ENCODE measurements at regions not wholly inside any gene's neighbourhood (a gene's known extent, or its start where the extent isn't known, plus 50 kb on each side); places are given as distances from the start of the nearest gene placed in this dataset.

DNA sequence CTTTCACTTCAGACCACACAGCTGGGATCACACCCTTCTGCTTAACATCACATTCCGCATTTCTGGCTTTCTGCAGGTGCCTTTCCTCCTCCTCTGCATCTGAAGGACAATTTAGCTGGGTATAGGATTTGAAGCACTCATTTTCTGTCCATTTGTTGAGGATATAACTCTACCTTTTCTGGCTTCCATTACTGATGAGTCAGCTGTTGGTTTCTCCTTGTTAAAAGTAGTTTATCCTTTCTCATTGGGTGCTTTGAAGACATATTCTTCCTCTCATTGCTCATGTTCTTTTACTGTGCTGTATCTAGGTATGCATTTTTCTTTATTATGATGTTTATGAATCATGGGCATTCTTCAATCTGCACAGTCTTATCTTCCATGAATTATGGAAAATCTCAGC, 199.3 kb upstream of the SOX1 start:
- peaks cover 0 to 13% of the 10 kb centered on the region in 2 donors for H3K27me3 ChIP-seq
- TF ChIP-seq, protein P1, sequence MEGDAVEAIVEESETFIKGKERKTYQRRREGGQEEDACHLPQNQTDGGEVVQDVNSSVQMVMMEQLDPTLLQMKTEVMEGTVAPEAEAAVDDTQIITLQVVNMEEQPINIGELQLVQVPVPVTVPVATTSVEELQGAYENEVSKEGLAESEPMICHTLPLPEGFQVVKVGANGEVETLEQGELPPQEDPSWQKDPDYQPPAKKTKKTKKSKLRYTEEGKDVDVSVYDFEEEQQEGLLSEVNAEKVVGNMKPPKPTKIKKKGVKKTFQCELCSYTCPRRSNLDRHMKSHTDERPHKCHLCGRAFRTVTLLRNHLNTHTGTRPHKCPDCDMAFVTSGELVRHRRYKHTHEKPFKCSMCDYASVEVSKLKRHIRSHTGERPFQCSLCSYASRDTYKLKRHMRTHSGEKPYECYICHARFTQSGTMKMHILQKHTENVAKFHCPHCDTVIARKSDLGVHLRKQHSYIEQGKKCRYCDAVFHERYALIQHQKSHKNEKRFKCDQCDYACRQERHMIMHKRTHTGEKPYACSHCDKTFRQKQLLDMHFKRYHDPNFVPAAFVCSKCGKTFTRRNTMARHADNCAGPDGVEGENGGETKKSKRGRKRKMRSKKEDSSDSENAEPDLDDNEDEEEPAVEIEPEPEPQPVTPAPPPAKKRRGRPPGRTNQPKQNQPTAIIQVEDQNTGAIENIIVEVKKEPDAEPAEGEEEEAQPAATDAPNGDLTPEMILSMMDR (IDR thresholded peaks at IDR 0.05): no peak
- H3K4me3 ChIP-seq: no peak overlapping the region
- no peaks in the 10 kb centered on the region for H3K4me1 ChIP-seq
- DNase-seq (no peak), ATAC-seq (no peak)
- H3K9me3 ChIP-seq: no peaks in the 10 kb centered on the region
- intact Hi-C loops (cut with DNase I): no loop called here
- no peaks in the 10 kb centered on the region for H3K36me3 ChIP-seq
- no peak overlapping the region for H3K27ac ChIP-seq

DNA sequence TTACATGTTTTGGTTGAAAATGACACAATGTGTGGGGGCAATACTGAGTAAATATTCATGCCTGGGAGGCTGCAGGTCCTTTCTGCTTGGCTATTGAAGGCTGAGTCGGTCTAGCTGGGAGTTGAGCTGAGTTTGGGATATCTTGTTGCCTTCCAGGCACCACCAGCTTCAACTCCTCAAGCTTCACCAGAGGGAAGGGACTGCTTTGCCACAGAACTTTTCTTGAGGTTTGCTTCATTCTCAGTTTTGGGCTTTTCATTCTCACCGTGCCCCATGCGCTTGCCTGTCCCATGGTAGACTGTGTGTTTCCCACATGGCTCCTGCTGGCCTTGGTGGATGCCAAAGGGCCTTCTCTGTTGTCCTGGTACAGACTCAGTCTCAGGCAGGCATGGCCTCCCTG, 198.2 kb upstream of the SOX1 start:
- DNase-seq (no peak), ATAC-seq (no peak)
- Histone ChIP-seq H3K9me3 (no peaks in the 10 kb centered on the region), H3K36me3 (no peaks in the 10 kb centered on the region), H3K27me3 (peaks cover 0 to 13% of the 10 kb centered on the region in 2 donors), H3K4me1 (no peaks in the 10 kb centered on the region), H3K27ac (no peak overlapping the region), H3K4me3 (no peak overlapping the region)
- intact Hi-C loops (cut with DNase I): no loop called here
- TF ChIP-seq, protein P1 (IDR thresholded peaks at IDR 0.05): no peak

DNA sequence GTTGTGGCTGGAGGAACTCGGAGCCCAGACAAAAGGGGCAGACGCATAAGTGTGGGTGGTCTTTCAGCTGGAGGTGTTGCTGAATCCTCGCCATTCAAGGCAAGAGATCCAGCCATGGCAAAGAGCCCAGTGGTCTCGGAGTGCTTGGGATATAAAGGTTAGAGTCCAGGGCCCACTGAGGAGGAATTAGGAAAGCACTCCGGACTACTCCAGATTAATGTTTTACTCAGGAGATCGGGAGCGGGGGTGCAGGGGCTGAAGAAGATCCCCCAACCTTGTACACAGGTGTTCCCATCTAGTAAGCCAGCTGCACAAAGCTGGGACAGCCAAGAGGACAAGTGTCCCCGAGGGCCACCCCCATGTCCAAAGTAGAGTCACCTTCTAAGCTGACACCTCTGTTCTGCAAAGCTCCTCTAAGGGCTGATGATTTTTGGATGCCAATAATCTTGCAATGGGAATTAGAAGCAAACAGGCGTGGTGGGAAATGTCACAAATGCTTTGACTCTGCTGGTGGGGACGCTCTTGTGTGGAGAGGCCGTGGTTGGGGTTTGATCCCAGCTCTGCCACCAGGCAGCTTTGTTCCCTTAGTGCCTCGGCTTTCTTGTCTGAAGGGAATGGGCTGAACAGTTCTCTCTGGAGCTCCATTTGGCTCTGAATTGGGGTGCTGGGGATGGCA, 194.3 kb upstream of the SOX1 start:
- DNase-seq (no peak), ATAC-seq (no peak)
- intact Hi-C loops (cut with DNase I): no loop called here
- no peaks in the 10 kb centered on the region for H3K9me3 ChIP-seq
- peaks cover 0 to 13% of the 10 kb centered on the region in 2 donors for H3K27me3 ChIP-seq
- H3K4me3 ChIP-seq: no peak overlapping the region
- TF ChIP-seq, protein P1 (IDR thresholded peaks at IDR 0.05): no peak
- no peak overlapping the region for H3K27ac ChIP-seq
- H3K4me1 ChIP-seq: no peaks in the 10 kb centered on the region
- no peaks in the 10 kb centered on the region for H3K36me3 ChIP-seq

DNA sequence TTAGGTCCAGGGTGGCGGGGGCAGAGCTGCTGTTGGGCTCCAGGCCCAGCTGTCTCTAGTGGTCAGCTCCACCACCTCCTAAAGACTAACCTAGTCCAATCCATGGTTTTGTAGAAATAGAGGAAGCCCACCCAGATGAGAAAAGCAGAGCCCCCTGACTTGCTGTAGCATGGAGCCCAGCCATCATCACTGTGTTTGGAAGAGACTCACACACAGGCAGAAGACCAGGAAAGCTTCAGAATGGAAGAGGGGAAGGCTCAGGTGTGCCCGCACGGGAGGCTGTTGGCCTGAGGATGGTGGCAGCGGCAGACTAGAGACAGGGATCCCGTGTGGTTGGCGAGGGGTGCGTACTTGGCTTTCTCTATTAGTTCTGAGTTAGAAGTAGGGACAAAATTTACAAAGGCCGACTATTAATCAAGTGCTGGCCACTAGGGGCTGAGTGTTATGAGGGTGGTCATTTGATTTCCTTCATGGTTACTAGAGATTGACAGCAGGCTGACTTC, 193.2 kb upstream of the SOX1 start:
- no peak overlapping the region for H3K4me3 ChIP-seq
- H3K27ac ChIP-seq: no peak overlapping the region
- no peaks in the 10 kb centered on the region for H3K4me1 ChIP-seq
- H3K36me3 ChIP-seq: no peaks in the 10 kb centered on the region
- peaks cover 0 to 18% of the 10 kb centered on the region in 2 donors for H3K27me3 ChIP-seq
- intact Hi-C loops (cut with DNase I): no loop called here
- DNase-seq (peak in 1 of 4 donors; percentile 30), ATAC-seq (no peak)
- TF ChIP-seq, protein P1 (IDR thresholded peaks at IDR 0.05): no peak
- H3K9me3 ChIP-seq: no peaks in the 10 kb centered on the region

DNA sequence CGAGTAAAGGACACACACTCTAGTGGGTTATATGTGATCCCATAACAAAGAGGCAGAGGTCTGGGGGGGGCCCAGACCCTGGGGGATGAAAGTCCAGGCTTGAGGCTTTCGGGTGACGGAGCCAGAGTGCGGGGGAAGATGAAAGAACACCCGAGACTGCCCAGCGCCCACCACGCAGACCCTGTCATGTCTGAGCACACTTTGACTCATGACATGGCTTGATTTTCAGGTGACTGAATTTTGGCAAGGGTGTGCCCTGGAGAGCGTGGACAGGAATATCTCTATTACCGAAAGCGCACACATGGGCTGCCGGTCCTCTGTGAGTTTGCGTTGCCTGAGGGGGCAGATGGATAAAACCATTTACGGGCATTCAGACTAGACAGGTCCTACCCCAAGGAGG, 192.0 kb upstream of the SOX1 start:
- Histone ChIP-seq H3K36me3 (no peaks in the 10 kb centered on the region), H3K4me1 (no peaks in the 10 kb centered on the region), H3K27me3 (peaks cover 0 to 23% of the 10 kb centered on the region in 2 donors), H3K4me3 (no peak overlapping the region), H3K9me3 (no peaks in the 10 kb centered on the region), H3K27ac (no peak overlapping the region)
- intact Hi-C loops (cut with DNase I): no loop called here
- TF ChIP-seq, protein P1 (IDR thresholded peaks at IDR 0.05): no peak
- ATAC-seq (no peak), DNase-seq (peak in 1 of 4 donors; percentile 27)
